HL-60 (cell line): ENCODE measurements at regions not wholly inside any gene's neighbourhood (a gene's known extent, or its start where the extent isn't known, plus 50 kb on each side); places are given as distances from the start of the nearest gene placed in this dataset.

Experiments
- DNase-seq, 2 experiments: peaks; one replicate each; pipeline ENCODE4 v3.0.0-alpha.2; 2010 to 2020; ENCODE audit warnings: low read depth in 1 of 2, low spot score in 1 of 2
- H3K27ac ChIP-seq: fragments of 250-450 bp; sonication (Bioruptor Pico); replicated peaks from 2 replicates; pipeline ENCODE4 v1.5.1; 2020; ENCODE audit warnings: mild to moderate bottlenecking, moderate library complexity
- H3K27me3 ChIP-seq: fragments of 250-450 bp; sonication (Bioruptor Pico); 2 replicates; pipeline ENCODE4 v1.5.1; 2021; ENCODE audit warnings: mild to moderate bottlenecking, moderate library complexity; ENCODE audit not compliant: insufficient read depth, poor library complexity, severe bottlenecking
- H3K4me3 ChIP-seq: replicated peaks from 2 replicates; pipeline ENCODE4 v1.5.1; 2011; ENCODE audit warnings: mild to moderate bottlenecking, control low read depth, low read length; ENCODE audit not compliant: insufficient read depth
- GABPA ChIP-seq: IDR thresholded peaks from 2 replicates; pipeline ENCODE4 v1.6.1; 2012; ENCODE audit warnings: low read depth
- POLR2AphosphoS5 ChIP-seq: IDR thresholded peaks from 2 replicates; pipeline ENCODE4 v1.6.1; 2012; ENCODE audit warnings: low read depth
- SPI1 ChIP-seq: IDR thresholded peaks from 2 replicates; pipeline ENCODE4 v1.6.1; 2012; ENCODE audit warnings: low read depth, mild to moderate bottlenecking, borderline replicate concordance
- TF ChIP-seq, protein P1 (sequence below): IDR thresholded peaks from 2 replicates; pipeline ENCODE4 v1.6.1; 2012; ENCODE audit warnings: low read depth; ENCODE audit not compliant: insufficient replicate concordance
- TF ChIP-seq, protein P2 (sequence below): IDR thresholded peaks from one replicate; pipeline ENCODE4 v1.5.1; 2011; ENCODE audit warnings: low read length, control low read depth, inconsistent platforms; ENCODE audit not compliant: insufficient read depth

DNA sequence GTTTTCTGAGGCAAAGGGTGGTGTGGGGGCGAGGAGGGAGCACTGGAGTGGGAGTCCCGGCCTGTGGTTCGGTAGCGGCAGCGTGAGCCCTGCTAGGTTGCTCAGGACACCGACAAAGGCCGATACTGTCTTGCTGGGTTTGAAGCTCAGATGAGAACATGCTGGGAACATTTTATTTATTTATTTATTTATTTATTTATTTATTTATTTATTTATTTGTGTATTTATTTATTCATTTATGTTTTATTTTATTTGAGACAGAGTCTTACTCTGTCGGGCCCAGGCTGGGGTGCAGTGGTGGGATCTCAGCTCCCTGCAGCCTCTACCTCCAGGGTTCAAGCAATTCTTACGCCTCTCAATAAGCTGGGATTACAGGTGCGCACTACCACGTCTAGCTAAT, 117.9 kb upstream of the GSE1 start:
- H3K27me3 ChIP-seq = no peaks in the 10 kb centered on the region
- TF ChIP-seq SPI1 (no peak), POLR2AphosphoS5 (no peak), GABPA (no peak)
- TF ChIP-seq, protein P1, sequence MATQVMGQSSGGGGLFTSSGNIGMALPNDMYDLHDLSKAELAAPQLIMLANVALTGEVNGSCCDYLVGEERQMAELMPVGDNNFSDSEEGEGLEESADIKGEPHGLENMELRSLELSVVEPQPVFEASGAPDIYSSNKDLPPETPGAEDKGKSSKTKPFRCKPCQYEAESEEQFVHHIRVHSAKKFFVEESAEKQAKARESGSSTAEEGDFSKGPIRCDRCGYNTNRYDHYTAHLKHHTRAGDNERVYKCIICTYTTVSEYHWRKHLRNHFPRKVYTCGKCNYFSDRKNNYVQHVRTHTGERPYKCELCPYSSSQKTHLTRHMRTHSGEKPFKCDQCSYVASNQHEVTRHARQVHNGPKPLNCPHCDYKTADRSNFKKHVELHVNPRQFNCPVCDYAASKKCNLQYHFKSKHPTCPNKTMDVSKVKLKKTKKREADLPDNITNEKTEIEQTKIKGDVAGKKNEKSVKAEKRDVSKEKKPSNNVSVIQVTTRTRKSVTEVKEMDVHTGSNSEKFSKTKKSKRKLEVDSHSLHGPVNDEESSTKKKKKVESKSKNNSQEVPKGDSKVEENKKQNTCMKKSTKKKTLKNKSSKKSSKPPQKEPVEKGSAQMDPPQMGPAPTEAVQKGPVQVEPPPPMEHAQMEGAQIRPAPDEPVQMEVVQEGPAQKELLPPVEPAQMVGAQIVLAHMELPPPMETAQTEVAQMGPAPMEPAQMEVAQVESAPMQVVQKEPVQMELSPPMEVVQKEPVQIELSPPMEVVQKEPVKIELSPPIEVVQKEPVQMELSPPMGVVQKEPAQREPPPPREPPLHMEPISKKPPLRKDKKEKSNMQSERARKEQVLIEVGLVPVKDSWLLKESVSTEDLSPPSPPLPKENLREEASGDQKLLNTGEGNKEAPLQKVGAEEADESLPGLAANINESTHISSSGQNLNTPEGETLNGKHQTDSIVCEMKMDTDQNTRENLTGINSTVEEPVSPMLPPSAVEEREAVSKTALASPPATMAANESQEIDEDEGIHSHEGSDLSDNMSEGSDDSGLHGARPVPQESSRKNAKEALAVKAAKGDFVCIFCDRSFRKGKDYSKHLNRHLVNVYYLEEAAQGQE = no peak
- TF ChIP-seq, protein P2, sequence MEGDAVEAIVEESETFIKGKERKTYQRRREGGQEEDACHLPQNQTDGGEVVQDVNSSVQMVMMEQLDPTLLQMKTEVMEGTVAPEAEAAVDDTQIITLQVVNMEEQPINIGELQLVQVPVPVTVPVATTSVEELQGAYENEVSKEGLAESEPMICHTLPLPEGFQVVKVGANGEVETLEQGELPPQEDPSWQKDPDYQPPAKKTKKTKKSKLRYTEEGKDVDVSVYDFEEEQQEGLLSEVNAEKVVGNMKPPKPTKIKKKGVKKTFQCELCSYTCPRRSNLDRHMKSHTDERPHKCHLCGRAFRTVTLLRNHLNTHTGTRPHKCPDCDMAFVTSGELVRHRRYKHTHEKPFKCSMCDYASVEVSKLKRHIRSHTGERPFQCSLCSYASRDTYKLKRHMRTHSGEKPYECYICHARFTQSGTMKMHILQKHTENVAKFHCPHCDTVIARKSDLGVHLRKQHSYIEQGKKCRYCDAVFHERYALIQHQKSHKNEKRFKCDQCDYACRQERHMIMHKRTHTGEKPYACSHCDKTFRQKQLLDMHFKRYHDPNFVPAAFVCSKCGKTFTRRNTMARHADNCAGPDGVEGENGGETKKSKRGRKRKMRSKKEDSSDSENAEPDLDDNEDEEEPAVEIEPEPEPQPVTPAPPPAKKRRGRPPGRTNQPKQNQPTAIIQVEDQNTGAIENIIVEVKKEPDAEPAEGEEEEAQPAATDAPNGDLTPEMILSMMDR = no peak
- no peak for DNase-seq

DNA sequence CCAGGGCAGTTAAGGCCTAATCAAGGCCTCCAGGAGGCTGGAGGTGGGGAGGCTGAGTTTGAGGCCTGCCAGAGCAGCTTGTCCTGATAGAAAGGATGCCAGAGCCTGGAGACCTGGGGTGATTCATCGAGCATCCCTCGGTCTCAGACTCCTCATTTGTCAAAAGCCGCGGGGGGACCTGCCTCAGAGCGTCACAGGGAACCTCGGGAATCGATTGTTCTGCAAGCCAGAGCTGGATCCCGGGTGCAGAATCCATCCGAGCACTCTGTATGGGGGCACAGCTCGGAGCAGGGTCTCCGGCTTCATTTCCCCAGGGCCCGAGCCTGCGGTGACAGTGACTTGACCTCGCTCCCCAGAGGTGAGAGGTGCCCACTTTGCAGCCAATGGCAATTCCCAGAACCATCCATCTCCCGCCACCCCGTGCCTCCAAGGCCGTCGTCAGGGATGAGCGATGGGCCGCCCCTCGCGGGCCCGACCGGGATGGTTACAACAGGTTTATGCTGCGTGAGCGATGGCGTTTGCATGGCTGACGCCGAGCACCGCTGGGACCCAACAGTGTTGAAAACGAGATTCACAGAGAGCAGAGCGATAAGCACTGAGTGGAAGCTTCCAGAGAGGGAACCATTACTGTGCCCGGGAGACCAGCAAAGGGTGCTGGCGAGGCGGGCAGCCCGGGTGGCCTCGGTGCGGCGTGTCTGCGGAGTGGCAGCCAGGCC, 117.1 kb upstream of the GSE1 start:
- no peak for DNase-seq
- no peaks in the 10 kb centered on the region for H3K27me3 ChIP-seq
- no peak overlapping the region for H3K4me3 ChIP-seq
- TF ChIP-seq SPI1 = no peak
- TF ChIP-seq, protein P2 = no peak
- TF ChIP-seq, protein P1 = no peak
- TF ChIP-seq POLR2AphosphoS5 = no peak
- no peak for TF ChIP-seq GABPA
- H3K27ac ChIP-seq = no peak overlapping the region

More for the DNA sequence above, 117.9 kb upstream of the GSE1 start:
- Histone ChIP-seq H3K4me3 (no peak overlapping the region), H3K27ac (no peak overlapping the region)

DNA sequence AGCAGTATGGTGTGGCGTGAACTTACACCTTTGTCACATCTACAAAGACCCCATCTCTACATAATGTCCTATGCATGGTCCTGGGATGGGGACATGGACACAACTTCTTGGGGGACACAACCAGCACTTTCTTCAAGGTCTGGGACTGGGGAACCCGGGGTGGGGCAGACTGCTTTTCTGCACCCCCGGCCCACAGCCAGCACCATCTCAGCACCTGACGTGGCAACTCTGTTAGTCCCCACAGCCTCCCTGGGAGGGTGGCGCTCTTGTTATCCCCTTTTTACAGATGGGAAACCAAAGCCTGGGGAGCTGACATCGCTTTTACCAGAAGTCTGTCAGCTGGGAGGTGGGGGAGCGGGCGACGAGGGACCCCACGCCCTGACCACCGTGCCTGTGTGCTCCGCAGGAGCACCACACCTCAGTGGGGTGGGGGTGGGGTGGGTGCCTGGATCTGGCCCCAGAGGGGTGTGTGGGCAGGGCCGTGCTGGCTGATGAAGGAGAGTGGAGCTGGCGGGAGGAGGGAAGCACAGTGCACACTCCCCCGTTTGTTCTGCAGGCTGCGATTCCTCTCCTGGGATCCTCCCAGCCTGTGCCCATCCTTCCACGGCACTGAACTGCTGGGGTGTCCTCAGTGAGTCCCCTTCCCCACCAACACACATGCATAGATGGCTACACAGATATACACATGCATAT, 115.4 kb upstream of the GSE1 start:
- DNase-seq = no peak
- Histone ChIP-seq H3K27me3 (no peaks in the 10 kb centered on the region), H3K27ac (no peak overlapping the region), H3K4me3 (no peak overlapping the region)
- TF ChIP-seq GABPA (no peak), POLR2AphosphoS5 (no peak), SPI1 (no peak)
- TF ChIP-seq, protein P2 = no peak
- TF ChIP-seq, protein P1 = no peak
